ENCODE measurements at regions not wholly inside any gene's neighbourhood (a gene's known extent, or its start where the extent isn't known, plus 50 kb on each side); places are given as distances from the start of the nearest gene placed in this dataset.

GRCh38 chr17:83194186-83194561 lies 114.8 kb downstream of the METRNL start:
- TF ChIP-seq CTCF (IDR thresholded peaks at IDR 0.05; ENCODE audit: extremely low read depth in 1 of 2, insufficient read depth in 1 of 2, low read depth in 1 of 2, low read length in 2 of 2) (no peak), POLR2A (IDR thresholded peaks at IDR 0.05; ENCODE audit: low read depth, low read length) (no peak), EZH2 (IDR thresholded peaks at IDR 0.05; ENCODE audit: borderline replicate concordance, low read depth, low read length, severe bottlenecking) (no peak), MYC (IDR thresholded peaks at IDR 0.05; ENCODE audit: low read depth, low read length) (no peak), POLR2AphosphoS5 (IDR thresholded peaks at IDR 0.05; ENCODE audit: insufficient read depth, low read depth, low read length) (no peak)
